NT2/D1 (cell line): ENCODE measurements at regions not wholly inside any gene's neighbourhood (a gene's known extent, or its start where the extent isn't known, plus 50 kb on each side); places are given as distances from the start of the nearest gene placed in this dataset.

Experiments
- YY1 ChIP-seq: IDR thresholded peaks from 2 replicates; pipeline ENCODE4 v1.6.1; 2011; ENCODE audit not compliant: insufficient read length, insufficient read depth
- ZNF274 ChIP-seq: IDR thresholded peaks from 2 replicates; pipeline ENCODE4 v1.6.1; 2011; ENCODE audit warnings: mild to moderate bottlenecking, low read depth, low read length

- TF ChIP-seq YY1 (no peak), ZNF274 (no peak)
These were observed 89.0 kb upstream of the ZNF804B start for GRCh38 chr7:88670536-88670935.
